WTC11 (cell line): ENCODE measurements at regions not wholly inside any gene's neighbourhood (a gene's known extent, or its start where the extent isn't known, plus 50 kb on each side); places are given as distances from the start of the nearest gene placed in this dataset.

ENCODE experiments used
- ATAC-seq: fragments of 200-7000 bp; cut with Tn5 transposase; 2 replicates; pipeline ENCODE4 v1.10.0; 2021; ENCODE audit warnings: mild to moderate bottlenecking, moderate library complexity
- CTCF ChIA-PET: fragments of 300-600 bp; sonication (Branson Sonifier 250); formaldehyde crosslinking; loops from one replicate; lab custom pipeline; 2021; ENCODE audit warnings: antibody characterized with exemption; lab: Charles Lee
- POLR2A ChIA-PET: fragments of 350-600 bp; sonication (Branson Sonifier 250); formaldehyde crosslinking; loops from one replicate; lab custom pipeline; 2021; ENCODE audit warnings: antibody characterized with exemption; lab: Charles Lee
- DNase-seq: peaks from one replicate; pipeline ENCODE4 v3.0.0; 2021; ENCODE audit warnings: low spot score
- H3K27ac Mint-ChIP-seq: 2 replicates; pipeline ENCODE4 v1.8.0; 2021; ENCODE audit warnings: mixed read lengths
- H3K27me3 Mint-ChIP-seq: 2 replicates; pipeline ENCODE4 v1.8.0; 2021; ENCODE audit warnings: low read depth, mild to moderate bottlenecking, moderate library complexity, mixed read lengths
- H3K36me3 Mint-ChIP-seq: 2 replicates; pipeline ENCODE4 v1.8.0; 2021; ENCODE audit warnings: mixed read lengths
- H3K4me1 Mint-ChIP-seq: 2 replicates; pipeline ENCODE4 v1.8.0; 2022; ENCODE audit warnings: mixed read lengths
- H3K4me3 Mint-ChIP-seq: 2 replicates; pipeline ENCODE4 v1.8.0; 2021; ENCODE audit warnings: mild to moderate bottlenecking, moderate library complexity, mixed read lengths
- H3K9me3 Mint-ChIP-seq: 2 replicates; pipeline ENCODE4 v1.8.0; 2021; ENCODE audit warnings: mixed read lengths
- CREB1 ChIP-seq: sonication (generic); formaldehyde crosslinking; IDR thresholded peaks from 2 replicates; pipeline ENCODE4 v1.8.0; 2023; ENCODE audit warnings: mild to moderate bottlenecking, missing genetic modification reagents
- ERG ChIP-seq: fragments of 250-450 bp; sonication (Bioruptor Pico); IDR thresholded peaks from 2 replicates; pipeline ENCODE4 v1.8.0; 2021; ENCODE audit warnings: mild to moderate bottlenecking
- FOXK1 ChIP-seq: sonication (generic); formaldehyde crosslinking; IDR thresholded peaks from 2 replicates; pipeline ENCODE4 v1.8.0; 2022; ENCODE audit warnings: mild to moderate bottlenecking, moderate library complexity, missing genetic modification reagents
- FOXP4 ChIP-seq: sonication (generic); formaldehyde crosslinking; IDR thresholded peaks from 2 replicates; pipeline ENCODE4 v1.8.0; 2022; ENCODE audit warnings: mild to moderate bottlenecking, missing genetic modification reagents
- HMGA2 ChIP-seq: fragments of 250-450 bp; sonication (Bioruptor Pico); IDR thresholded peaks from 2 replicates; pipeline ENCODE4 v1.4.0; 2021; ENCODE audit warnings: mild to moderate bottlenecking, moderate library complexity
- MXD4 ChIP-seq: fragments of 250-450 bp; sonication (Bioruptor Pico); IDR thresholded peaks from 2 replicates; pipeline ENCODE4 v1.8.0; 2021; ENCODE audit warnings: mild to moderate bottlenecking, moderate library complexity, borderline replicate concordance
- MYBL2 ChIP-seq: sonication (generic); formaldehyde crosslinking; IDR thresholded peaks from 2 replicates; pipeline ENCODE4 v1.8.1; 2023; ENCODE audit warnings: mild to moderate bottlenecking, moderate library complexity, missing genetic modification reagents
- SMAD3 ChIP-seq: sonication (generic); formaldehyde crosslinking; IDR thresholded peaks from 2 replicates; pipeline ENCODE4 v1.8.0; 2022; ENCODE audit warnings: missing genetic modification reagents, mild to moderate bottlenecking, borderline replicate concordance
- ZBTB21 ChIP-seq: sonication (generic); formaldehyde crosslinking; IDR thresholded peaks from 2 replicates; pipeline ENCODE4 v1.8.1; 2023; ENCODE audit warnings: mild to moderate bottlenecking, missing genetic modification reagents, borderline replicate concordance
- ZNF121 ChIP-seq: sonication (generic); formaldehyde crosslinking; IDR thresholded peaks from 2 replicates; pipeline ENCODE4 v1.8.0; 2023; ENCODE audit warnings: missing genetic modification reagents
- ZNF263 ChIP-seq: sonication (generic); formaldehyde crosslinking; IDR thresholded peaks from 2 replicates; pipeline ENCODE4 v1.8.1; 2022; ENCODE audit warnings: low read depth, mild to moderate bottlenecking, moderate library complexity, missing genetic modification reagents
- ZNF671 ChIP-seq: fragments of 250-450 bp; sonication (Bioruptor Pico); IDR thresholded peaks from 2 replicates; pipeline ENCODE4 v1.8.0; 2021; ENCODE audit warnings: mild to moderate bottlenecking
- ZSCAN18 ChIP-seq: fragments of 250-450 bp; sonication (Bioruptor Pico); IDR thresholded peaks from 2 replicates; pipeline ENCODE4 v2.1.2; 2022; ENCODE audit warnings: mild to moderate bottlenecking, moderate library complexity
- TF ChIP-seq, protein P1 (sequence below): sonication (generic); formaldehyde crosslinking; IDR thresholded peaks from 2 replicates; pipeline ENCODE4 v1.8.0; 2022; ENCODE audit warnings: mild to moderate bottlenecking, missing genetic modification reagents
- TF ChIP-seq, protein P2 (sequence below): sonication (generic); formaldehyde crosslinking; IDR thresholded peaks from 2 replicates; pipeline ENCODE4 v1.8.1; 2022; ENCODE audit warnings: low read depth, mild to moderate bottlenecking, moderate library complexity, missing genetic modification reagents, borderline replicate concordance
- TF ChIP-seq, protein P3 (sequence below): sonication (generic); formaldehyde crosslinking; IDR thresholded peaks from 2 replicates; pipeline ENCODE4 v1.8.0; 2023; ENCODE audit warnings: mild to moderate bottlenecking, missing genetic modification reagents
- TF ChIP-seq, protein P4 (sequence below): sonication (generic); formaldehyde crosslinking; IDR thresholded peaks from 2 replicates; pipeline ENCODE4 v1.8.1; 2022; ENCODE audit warnings: mild to moderate bottlenecking, missing genetic modification reagents, moderate library complexity, borderline replicate concordance
- TF ChIP-seq, protein P5 (sequence below): sonication (generic); formaldehyde crosslinking; IDR thresholded peaks from 2 replicates; pipeline ENCODE4 v1.8.1; 2022; ENCODE audit warnings: mild to moderate bottlenecking, moderate library complexity, missing genetic modification reagents

DNA sequence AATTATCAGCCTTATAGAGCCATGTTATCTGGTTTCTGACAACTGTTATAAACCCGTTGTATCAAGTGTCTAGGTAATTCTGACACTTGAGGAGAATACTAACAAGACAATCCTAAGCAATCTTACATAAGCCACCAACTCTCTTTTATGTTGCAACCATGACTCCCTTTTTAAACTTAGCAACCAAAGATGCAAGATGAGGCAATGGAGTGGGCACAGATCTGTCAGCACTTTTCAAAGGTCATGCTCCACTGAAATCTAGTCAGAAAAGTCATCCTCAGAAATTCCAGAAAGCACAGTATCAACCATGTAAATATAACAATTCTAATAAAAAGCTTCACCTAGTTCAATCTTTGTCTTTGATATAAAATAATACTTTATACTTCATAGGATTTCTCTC is 77.0 kb upstream of the SEMA3A start:
- Mint-ChIP-seq H3K36me3 (no peaks in the 10 kb centered on the region), H3K27me3 (no peaks in the 10 kb centered on the region), H3K27ac (no peak overlapping the region), H3K4me3 (no peak overlapping the region)
- CTCF ChIA-PET = no interaction called here
- DNase-seq = no peak
- TF ChIP-seq ZBTB21 (CRISPR knock-in tag) = no peak
- no peak for TF ChIP-seq MYBL2 (CRISPR knock-in tag)
- TF ChIP-seq ZSCAN18 = no peak
- TF ChIP-seq, protein P1, sequence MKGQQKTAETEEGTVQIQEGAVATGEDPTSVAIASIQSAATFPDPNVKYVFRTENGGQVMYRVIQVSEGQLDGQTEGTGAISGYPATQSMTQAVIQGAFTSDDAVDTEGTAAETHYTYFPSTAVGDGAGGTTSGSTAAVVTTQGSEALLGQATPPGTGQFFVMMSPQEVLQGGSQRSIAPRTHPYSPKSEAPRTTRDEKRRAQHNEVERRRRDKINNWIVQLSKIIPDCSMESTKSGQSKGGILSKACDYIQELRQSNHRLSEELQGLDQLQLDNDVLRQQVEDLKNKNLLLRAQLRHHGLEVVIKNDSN = no peak
- TF ChIP-seq ERG (CRISPR knock-in tag) = no peak
- TF ChIP-seq, protein P2, sequence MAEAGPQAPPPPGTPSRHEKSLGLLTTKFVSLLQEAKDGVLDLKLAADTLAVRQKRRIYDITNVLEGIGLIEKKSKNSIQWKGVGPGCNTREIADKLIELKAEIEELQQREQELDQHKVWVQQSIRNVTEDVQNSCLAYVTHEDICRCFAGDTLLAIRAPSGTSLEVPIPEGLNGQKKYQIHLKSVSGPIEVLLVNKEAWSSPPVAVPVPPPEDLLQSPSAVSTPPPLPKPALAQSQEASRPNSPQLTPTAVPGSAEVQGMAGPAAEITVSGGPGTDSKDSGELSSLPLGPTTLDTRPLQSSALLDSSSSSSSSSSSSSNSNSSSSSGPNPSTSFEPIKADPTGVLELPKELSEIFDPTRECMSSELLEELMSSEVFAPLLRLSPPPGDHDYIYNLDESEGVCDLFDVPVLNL (CRISPR knock-in tag) = no peak
- TF ChIP-seq ZNF671 = no peak
- TF ChIP-seq FOXK1 (CRISPR knock-in tag) = no peak
- no peak for TF ChIP-seq ZNF263 (CRISPR knock-in tag)
- TF ChIP-seq CREB1 = no peak
- TF ChIP-seq HMGA2 = no peak
- TF ChIP-seq, protein P3, sequence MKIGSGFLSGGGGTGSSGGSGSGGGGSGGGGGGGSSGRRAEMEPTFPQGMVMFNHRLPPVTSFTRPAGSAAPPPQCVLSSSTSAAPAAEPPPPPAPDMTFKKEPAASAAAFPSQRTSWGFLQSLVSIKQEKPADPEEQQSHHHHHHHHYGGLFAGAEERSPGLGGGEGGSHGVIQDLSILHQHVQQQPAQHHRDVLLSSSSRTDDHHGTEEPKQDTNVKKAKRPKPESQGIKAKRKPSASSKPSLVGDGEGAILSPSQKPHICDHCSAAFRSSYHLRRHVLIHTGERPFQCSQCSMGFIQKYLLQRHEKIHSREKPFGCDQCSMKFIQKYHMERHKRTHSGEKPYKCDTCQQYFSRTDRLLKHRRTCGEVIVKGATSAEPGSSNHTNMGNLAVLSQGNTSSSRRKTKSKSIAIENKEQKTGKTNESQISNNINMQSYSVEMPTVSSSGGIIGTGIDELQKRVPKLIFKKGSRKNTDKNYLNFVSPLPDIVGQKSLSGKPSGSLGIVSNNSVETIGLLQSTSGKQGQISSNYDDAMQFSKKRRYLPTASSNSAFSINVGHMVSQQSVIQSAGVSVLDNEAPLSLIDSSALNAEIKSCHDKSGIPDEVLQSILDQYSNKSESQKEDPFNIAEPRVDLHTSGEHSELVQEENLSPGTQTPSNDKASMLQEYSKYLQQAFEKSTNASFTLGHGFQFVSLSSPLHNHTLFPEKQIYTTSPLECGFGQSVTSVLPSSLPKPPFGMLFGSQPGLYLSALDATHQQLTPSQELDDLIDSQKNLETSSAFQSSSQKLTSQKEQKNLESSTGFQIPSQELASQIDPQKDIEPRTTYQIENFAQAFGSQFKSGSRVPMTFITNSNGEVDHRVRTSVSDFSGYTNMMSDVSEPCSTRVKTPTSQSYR (CRISPR knock-in tag) = no peak
- TF ChIP-seq, protein P4, sequence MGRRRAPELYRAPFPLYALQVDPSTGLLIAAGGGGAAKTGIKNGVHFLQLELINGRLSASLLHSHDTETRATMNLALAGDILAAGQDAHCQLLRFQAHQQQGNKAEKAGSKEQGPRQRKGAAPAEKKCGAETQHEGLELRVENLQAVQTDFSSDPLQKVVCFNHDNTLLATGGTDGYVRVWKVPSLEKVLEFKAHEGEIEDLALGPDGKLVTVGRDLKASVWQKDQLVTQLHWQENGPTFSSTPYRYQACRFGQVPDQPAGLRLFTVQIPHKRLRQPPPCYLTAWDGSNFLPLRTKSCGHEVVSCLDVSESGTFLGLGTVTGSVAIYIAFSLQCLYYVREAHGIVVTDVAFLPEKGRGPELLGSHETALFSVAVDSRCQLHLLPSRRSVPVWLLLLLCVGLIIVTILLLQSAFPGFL (CRISPR knock-in tag) = no peak
- TF ChIP-seq SMAD3 = no peak
- TF ChIP-seq, protein P5, sequence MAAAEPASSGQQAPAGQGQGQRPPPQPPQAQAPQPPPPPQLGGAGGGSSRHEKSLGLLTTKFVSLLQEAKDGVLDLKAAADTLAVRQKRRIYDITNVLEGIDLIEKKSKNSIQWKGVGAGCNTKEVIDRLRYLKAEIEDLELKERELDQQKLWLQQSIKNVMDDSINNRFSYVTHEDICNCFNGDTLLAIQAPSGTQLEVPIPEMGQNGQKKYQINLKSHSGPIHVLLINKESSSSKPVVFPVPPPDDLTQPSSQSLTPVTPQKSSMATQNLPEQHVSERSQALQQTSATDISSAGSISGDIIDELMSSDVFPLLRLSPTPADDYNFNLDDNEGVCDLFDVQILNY = no peak
- TF ChIP-seq MXD4 (CRISPR knock-in tag) = no peak
- TF ChIP-seq FOXP4 (CRISPR knock-in tag) = no peak
- TF ChIP-seq ZNF121 (CRISPR knock-in tag) = no peak
- TF ChIP-seq, all 79 proteins: peak for 0
- POLR2A ChIA-PET = no interaction called here
- H3K4me1 Mint-ChIP-seq = peaks cover 22% of the 10 kb centered on the region
- ATAC-seq = no peak
- no peaks in the 10 kb centered on the region for H3K9me3 Mint-ChIP-seq
